ENCODE measurements at regions not wholly inside any gene's neighbourhood (a gene's known extent, or its start where the extent isn't known, plus 50 kb on each side); places are given as distances from the start of the nearest gene placed in this dataset.
"Not testable (repeated sequence)": the region's sequence is repeated elsewhere in the genome, so short reads cannot be mapped to it uniquely, and the experiment has no call there.

- no peak for DNase-seq
Observed at GRCh38 chr12:22115711-22116110, 69.7 kb downstream of the CMAS start.

DNA sequence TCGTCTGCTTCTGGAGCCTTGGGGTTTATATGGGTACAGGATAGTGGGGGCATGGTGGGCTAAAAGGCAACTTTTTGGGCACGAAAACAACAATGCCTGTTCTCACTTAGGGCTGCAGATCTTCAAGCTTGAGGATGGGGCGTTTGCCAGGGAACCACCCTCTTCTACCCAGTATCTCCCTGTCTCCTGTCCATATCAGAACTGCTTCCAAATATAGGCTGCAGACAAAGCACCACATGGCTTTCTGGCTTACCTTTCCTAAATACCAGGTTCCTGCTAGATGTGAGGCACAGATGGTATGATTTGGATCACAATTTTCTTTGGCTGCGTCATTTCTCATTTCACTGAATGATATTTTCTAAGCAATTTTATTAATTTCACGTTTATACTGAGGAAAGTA lies 70.4 kb downstream of the CMAS start:
- DNase-seq: no peak

DNA sequence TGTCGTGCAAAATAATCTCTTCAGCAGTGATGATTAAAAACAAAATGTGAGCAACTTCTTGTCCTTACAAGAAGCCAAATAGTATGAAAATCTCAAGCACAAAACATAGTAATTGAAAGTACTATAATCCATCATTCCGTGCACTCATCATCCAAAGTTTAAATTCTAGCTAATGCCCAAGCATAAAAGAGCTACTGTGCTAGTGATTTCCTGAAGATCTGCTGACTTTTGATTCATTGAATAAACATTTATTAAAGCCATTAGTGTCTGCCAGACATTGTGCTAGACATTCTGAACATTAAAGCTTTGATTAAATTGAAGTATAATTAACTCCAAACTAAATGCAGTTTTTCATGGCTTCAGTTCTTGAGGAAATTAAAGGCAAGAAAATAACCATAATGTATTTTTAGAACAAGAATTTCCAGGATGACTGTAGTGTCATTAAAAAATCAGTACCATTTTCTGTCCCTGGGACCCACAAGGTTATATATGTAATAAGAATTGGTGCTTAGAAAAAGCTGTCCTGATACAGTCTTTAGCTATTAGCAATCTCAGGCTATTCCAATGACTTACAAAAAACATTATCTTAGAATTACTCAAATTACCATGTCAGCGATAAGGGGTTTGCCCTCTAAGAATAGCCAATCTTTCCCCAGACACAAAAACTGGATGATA lies 71.7 kb downstream of the CMAS start:
- DNase-seq: no peak

- no peak for DNase-seq
Observed at GRCh38 chr12:22118238-22118790, 72.3 kb downstream of the CMAS start.

DNA sequence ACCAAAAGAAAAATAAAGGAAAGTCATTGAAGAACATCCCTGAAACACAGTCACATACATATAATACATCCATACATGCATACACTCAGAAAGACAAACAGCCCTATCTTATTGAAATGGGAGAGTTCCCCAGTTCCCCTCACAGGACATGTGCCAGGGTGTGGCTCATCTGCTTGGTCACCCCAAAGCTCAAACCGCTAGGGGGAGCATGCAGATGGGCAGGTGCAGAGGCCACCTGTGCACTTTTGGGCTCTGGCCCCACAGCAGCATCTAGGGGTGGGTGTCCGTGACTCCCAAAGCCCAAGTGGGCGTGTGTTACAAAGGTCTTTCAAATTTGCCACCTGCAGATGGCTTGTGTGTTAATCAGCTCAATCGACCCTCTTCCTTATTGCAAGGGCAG lies 75.2 kb downstream of the CMAS start:
- DNase-seq: peak; percentile 16

DNA sequence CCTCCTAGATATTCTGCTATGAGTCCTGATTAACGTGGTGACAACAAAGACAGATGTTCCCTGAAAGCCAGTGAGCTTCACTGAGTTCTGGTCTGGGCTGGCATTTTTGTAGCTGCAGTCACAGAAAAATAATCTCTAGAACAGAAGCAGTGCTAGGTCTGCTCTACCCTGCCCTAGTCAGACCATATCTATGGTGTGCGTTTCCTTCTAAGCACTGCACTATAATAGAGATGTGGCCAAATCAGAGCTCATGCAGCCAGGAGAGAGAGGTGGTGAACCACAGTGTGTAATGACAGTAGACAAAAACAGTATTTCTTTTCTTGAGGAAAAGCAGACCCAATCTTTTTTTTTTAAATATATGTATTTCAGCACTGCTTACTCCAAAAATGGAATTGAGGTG lies 76.3 kb downstream of the CMAS start:
- no peak for DNase-seq

GRCh38 chr12:22124987-22125386 lies 79.0 kb downstream of the CMAS start:
- DNase-seq: no peak

DNA sequence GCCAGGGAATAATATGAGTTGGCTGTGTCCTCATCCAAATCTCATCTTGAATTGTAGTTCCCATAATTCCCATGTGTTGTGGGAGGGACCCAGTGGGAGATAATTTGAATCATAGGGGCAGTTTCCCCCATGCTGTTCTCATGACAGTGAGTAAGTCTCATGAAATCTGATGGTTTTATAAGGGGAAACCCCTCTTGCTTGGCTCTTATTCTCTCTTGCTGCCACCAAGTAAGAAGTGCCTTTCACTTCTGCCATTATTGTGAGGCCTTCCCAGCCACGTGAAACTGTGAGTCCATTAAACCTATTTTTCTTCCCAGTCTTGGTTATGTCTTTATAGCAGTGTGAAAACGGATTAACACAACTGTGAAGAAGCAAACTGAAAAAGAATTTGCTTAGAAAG lies 80.1 kb downstream of the CMAS start:
- not testable (repeated sequence) for DNase-seq

GRCh38 chr12:22126758-22127157 lies 80.7 kb downstream of the CMAS start:
- no peak for DNase-seq

- DNase-seq: no peak
Observed at GRCh38 chr12:22130671-22131070, 84.7 kb downstream of the CMAS start.

GRCh38 chr12:22136604-22137117 lies 90.6 kb downstream of the CMAS start:
- DNase-seq: not testable (repeated sequence)

Data from NCI-H146 (cell line).